ENCODE measurements at regions not wholly inside any gene's neighbourhood (a gene's known extent, or its start where the extent isn't known, plus 50 kb on each side); places are given as distances from the start of the nearest gene placed in this dataset.

DNA sequence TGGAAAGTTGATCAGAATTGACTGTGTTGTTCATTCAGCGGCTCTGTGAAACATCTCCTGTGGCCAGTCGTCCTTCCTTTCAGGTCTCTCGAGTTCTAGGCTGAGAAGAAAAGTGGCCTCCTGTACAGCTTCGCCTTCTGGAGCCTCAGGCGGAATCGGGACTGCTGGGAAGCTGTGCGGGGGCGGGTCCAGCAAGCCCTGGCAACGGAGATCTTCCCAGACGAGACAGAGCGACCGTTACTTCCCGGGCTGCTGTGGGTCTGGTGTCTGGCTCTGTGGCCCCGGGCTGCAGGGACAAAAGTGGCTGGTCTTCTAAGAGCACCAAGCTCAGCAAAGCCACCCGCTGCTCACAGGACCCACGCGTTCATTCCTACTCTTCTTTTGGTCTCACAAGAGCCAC lies 88.6 kb upstream of the CACNA2D3 start:
- Histone ChIP-seq H3K4me3 (ENCODE audit: low read length) (no peak overlapping the region), H3K9me3 (ENCODE audit: control insufficient read depth, insufficient read depth, low read length) (no peaks in the 10 kb centered on the region), H3K27me3 (ENCODE audit: control insufficient read depth, insufficient read depth, low read length) (no peaks in the 10 kb centered on the region), H3K27ac (ENCODE audit: low read length) (no peak overlapping the region), H3K36me3 (ENCODE audit: control insufficient read depth, insufficient read depth, low read length) (no peaks in the 10 kb centered on the region), H3K4me1 (ENCODE audit: control insufficient read depth, insufficient read depth, low read length) (no peaks in the 10 kb centered on the region)
- no peak for ATAC-seq
- H3K27ac Mint-ChIP-seq, result no peak overlapping the region
- TF ChIP-seq, protein P1, sequence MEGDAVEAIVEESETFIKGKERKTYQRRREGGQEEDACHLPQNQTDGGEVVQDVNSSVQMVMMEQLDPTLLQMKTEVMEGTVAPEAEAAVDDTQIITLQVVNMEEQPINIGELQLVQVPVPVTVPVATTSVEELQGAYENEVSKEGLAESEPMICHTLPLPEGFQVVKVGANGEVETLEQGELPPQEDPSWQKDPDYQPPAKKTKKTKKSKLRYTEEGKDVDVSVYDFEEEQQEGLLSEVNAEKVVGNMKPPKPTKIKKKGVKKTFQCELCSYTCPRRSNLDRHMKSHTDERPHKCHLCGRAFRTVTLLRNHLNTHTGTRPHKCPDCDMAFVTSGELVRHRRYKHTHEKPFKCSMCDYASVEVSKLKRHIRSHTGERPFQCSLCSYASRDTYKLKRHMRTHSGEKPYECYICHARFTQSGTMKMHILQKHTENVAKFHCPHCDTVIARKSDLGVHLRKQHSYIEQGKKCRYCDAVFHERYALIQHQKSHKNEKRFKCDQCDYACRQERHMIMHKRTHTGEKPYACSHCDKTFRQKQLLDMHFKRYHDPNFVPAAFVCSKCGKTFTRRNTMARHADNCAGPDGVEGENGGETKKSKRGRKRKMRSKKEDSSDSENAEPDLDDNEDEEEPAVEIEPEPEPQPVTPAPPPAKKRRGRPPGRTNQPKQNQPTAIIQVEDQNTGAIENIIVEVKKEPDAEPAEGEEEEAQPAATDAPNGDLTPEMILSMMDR (IDR thresholded peaks at IDR 0.05), result no peak
- no peaks in the 10 kb centered on the region for H3K36me3 Mint-ChIP-seq
- H3K9me3 Mint-ChIP-seq, result no peaks in the 10 kb centered on the region
- no peak overlapping the region for H3K4me3 Mint-ChIP-seq
- 86% methylated on average over 17 of the region's 17 CpGs for WGBS (ENCODE audit: insufficient coverage)
- intact Hi-C loops (cut with micrococcal nuclease), result no loop called here
- DNase-seq, result no peak
- H3K27me3 Mint-ChIP-seq (ENCODE audit: low read depth in 2 of 2), result peaks cover 0 to 9% of the 10 kb centered on the region in 2 donors
- H3K4me1 Mint-ChIP-seq, result no peaks in the 10 kb centered on the region

DNA sequence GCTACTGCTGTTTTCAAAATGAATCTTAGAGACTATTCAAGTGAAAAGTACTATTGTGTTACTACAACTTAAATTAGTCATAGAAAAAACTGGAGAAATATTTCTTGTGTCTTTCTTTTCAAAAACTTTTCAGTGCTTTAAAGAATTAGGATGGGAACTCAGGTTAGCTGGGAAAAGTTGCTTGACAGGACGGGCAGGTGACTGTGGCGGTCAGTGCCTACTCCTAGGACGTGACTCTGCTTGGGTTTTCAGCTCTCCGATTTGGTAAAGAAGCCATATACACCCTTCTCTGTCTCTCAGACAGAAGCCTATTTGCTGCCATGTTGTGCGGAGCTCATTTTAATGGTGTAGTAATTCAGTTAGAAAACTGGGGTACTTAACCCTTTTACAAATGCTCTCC lies 89.8 kb upstream of the CACNA2D3 start:
- Mint-ChIP-seq H3K36me3 (no peaks in the 10 kb centered on the region), H3K9me3 (no peaks in the 10 kb centered on the region), H3K27ac (no peak overlapping the region), H3K27me3 (ENCODE audit: low read depth in 2 of 2) (peaks cover 0 to 9% of the 10 kb centered on the region in 2 donors), H3K4me1 (no peaks in the 10 kb centered on the region), H3K4me3 (no peak overlapping the region)
- Histone ChIP-seq H3K27ac (ENCODE audit: low read length) (no peak overlapping the region), H3K9me3 (ENCODE audit: control insufficient read depth, insufficient read depth, low read length) (no peaks in the 10 kb centered on the region), H3K4me1 (ENCODE audit: control insufficient read depth, insufficient read depth, low read length) (no peaks in the 10 kb centered on the region), H3K27me3 (ENCODE audit: control insufficient read depth, insufficient read depth, low read length) (no peaks in the 10 kb centered on the region), H3K4me3 (ENCODE audit: low read length) (no peak overlapping the region), H3K36me3 (ENCODE audit: control insufficient read depth, insufficient read depth, low read length) (no peaks in the 10 kb centered on the region)
- no peak for DNase-seq
- no peak for ATAC-seq
- intact Hi-C loops (cut with micrococcal nuclease), result no loop called here
- TF ChIP-seq, protein P1 (IDR thresholded peaks at IDR 0.05), result no peak
- WGBS (ENCODE audit: insufficient coverage), result 88% methylated on average over 4 of the region's 5 CpGs

DNA sequence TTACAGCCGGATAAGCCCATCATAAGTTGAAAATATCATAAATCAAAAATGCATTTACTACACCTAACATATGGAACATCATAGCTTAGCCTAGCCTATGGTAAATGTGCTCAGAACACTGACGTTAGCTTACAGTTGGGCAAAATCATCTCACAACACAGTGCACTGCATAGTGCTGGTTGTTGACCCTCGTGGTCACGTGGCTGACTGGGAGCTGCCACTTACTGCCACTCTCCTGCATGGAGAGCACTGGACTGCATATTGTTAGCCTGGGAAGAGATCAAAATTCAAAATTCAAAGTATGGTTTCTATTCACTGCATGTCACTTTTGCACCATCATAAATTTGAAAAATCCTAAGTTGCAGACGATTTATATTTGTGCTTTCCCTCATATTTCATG lies 94.0 kb upstream of the CACNA2D3 start:
- Histone ChIP-seq H3K9me3 (ENCODE audit: control insufficient read depth, insufficient read depth, low read length) (no peaks in the 10 kb centered on the region), H3K36me3 (ENCODE audit: control insufficient read depth, insufficient read depth, low read length) (no peaks in the 10 kb centered on the region), H3K27me3 (ENCODE audit: control insufficient read depth, insufficient read depth, low read length) (no peaks in the 10 kb centered on the region), H3K4me1 (ENCODE audit: control insufficient read depth, insufficient read depth, low read length) (no peaks in the 10 kb centered on the region), H3K27ac (ENCODE audit: low read length) (no peak overlapping the region), H3K4me3 (ENCODE audit: low read length) (no peak overlapping the region)
- Mint-ChIP-seq H3K9me3 (no peaks in the 10 kb centered on the region), H3K4me1 (no peaks in the 10 kb centered on the region), H3K27ac (no peak overlapping the region), H3K27me3 (ENCODE audit: low read depth in 2 of 2) (no peaks in the 10 kb centered on the region), H3K4me3 (no peak overlapping the region), H3K36me3 (no peaks in the 10 kb centered on the region)
- 88% methylated on average over 5 of the region's 5 CpGs for WGBS (ENCODE audit: insufficient coverage)
- intact Hi-C loops (cut with micrococcal nuclease), result no loop called here
- no peak for ATAC-seq
- DNase-seq, result no peak
- TF ChIP-seq, protein P1 (IDR thresholded peaks at IDR 0.05), result no peak

DNA sequence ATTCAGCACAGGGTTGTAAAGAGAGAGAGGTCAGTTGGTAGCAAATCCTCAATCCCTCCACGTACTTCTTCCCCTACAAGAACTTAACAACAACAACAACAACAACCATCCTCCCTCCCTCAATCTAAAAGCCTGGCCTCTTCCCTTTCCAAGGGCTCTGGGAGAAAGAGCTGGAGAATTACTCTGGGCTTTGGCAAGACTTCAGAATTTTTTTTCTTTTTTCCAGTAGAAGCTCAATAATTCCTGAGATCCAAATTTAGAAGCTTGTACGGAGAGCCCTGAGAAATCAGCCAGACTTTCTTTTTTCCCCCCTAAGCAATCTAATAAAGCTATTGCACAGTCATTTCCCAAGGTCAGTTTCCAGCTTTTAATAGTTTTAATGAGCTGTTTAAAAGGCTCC lies 95.8 kb upstream of the CACNA2D3 start:
- Mint-ChIP-seq H3K4me1 (no peaks in the 10 kb centered on the region), H3K9me3 (no peaks in the 10 kb centered on the region), H3K27ac (no peak overlapping the region), H3K4me3 (no peak overlapping the region), H3K36me3 (no peaks in the 10 kb centered on the region), H3K27me3 (ENCODE audit: low read depth in 2 of 2) (peaks cover 0 to 4% of the 10 kb centered on the region in 2 donors)
- DNase-seq (no peak), ATAC-seq (no peak)
- TF ChIP-seq, protein P1 (IDR thresholded peaks at IDR 0.05), result no peak
- no peak overlapping the region for H3K4me3 ChIP-seq (ENCODE audit: low read length)
- 67% methylated on average over 2 of the region's 2 CpGs for WGBS (ENCODE audit: insufficient coverage)
- no peaks in the 10 kb centered on the region for H3K9me3 ChIP-seq (ENCODE audit: control insufficient read depth, insufficient read depth, low read length)
- no peaks in the 10 kb centered on the region for H3K36me3 ChIP-seq (ENCODE audit: control insufficient read depth, insufficient read depth, low read length)
- no peak overlapping the region for H3K27ac ChIP-seq (ENCODE audit: low read length)
- intact Hi-C loops (cut with micrococcal nuclease), result no loop called here
- H3K4me1 ChIP-seq (ENCODE audit: control insufficient read depth, insufficient read depth, low read length), result no peaks in the 10 kb centered on the region
- H3K27me3 ChIP-seq (ENCODE audit: control insufficient read depth, insufficient read depth, low read length), result no peaks in the 10 kb centered on the region

All from natural killer cell (primary cell).